Activated CD8-positive, alpha-beta T cell treated with anti-CD3 and anti-CD28 coated beads for 36 hours (primary cell): ENCODE measurements at regions not wholly inside any gene's neighbourhood (a gene's known extent, or its start where the extent isn't known, plus 50 kb on each side); places are given as distances from the start of the nearest gene placed in this dataset.

Experiments
- ATAC-seq: fragments of 200-7000 bp; cut with Tn5 transposase; one replicate; pipeline ENCODE4 v1.10.0; 2021; ENCODE audit warnings: mild to moderate bottlenecking, moderate library complexity
- CTCF ChIA-PET: fragments of 350-600 bp; sonication (Branson Sonifier 250); formaldehyde crosslinking; loops from one replicate; lab custom pipeline; 2021; ENCODE audit warnings: antibody characterized with exemption; lab: Charles Lee
- POLR2A ChIA-PET: fragments of 350-600 bp; sonication (Branson Sonifier 250); formaldehyde crosslinking; loops from one replicate; lab custom pipeline; 2021; ENCODE audit warnings: antibody characterized with exemption; lab: Charles Lee
- DNase-seq: peaks from one replicate; pipeline ENCODE4 v3.0.0-alpha.2; 2020
- H3K27ac Mint-ChIP-seq: one replicate; pipeline ENCODE4 v1.8.0; 2021; ENCODE audit warnings: mild to moderate bottlenecking, mixed read lengths
- H3K27me3 Mint-ChIP-seq: one replicate; pipeline ENCODE4 v1.8.0; 2021; ENCODE audit warnings: mixed read lengths
- H3K36me3 Mint-ChIP-seq: one replicate; pipeline ENCODE4 v1.8.0; 2021; ENCODE audit warnings: low read depth, mixed read lengths
- H3K4me1 Mint-ChIP-seq: one replicate; pipeline ENCODE4 v1.8.0; 2021; ENCODE audit warnings: low read depth, mixed read lengths
- H3K4me3 Mint-ChIP-seq: one replicate; pipeline ENCODE4 v1.8.0; 2021; ENCODE audit warnings: mild to moderate bottlenecking, moderate library complexity, mixed read lengths
- H3K9me3 Mint-ChIP-seq: one replicate; pipeline ENCODE4 v1.8.0; 2021; ENCODE audit warnings: mixed read lengths
- CTCF ChIP-seq: fragments of 200-600 bp; IDR thresholded peaks from one replicate; pipeline ENCODE4 v1.8.0; 2022; ENCODE audit warnings: antibody characterized with exemption, mild to moderate bottlenecking
- intact Hi-C: fragments of 100-400 bp; cut with micrococcal nuclease; formaldehyde crosslinking; loops from one replicate; pipeline ENCODE4 v1.10.0; 2022

DNA sequence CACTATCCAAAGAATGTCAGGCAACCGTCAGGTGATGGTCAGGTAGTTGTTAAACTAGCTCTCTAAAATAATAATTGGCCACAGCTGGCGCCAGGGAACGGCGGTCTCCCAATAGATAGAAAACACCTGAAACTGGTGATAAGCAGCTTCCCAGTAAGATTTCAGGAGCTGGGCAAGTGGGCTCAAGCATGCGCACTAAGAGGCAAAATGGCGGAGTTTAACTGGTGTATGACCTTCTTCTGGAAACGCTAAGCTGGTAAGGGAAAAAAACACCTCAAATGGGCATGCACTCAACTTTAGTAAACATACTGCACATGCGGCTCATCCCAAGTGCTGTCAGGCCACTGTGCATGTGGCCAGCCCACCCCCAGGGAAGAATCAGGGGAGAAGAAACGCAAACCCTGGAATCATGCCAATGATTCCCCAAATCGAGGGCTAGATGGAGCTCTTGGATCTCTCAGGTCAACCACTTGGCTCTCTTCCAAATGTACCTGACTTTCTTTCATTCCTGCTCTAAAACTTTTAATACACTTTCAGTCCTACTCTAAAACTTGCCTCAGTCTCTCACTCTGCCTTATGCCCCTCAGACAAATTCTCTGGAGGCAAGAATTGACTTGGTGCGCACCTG is 195.0 kb downstream of the ZNF621 start:
- intact Hi-C loops, result no loop called here
- Mint-ChIP-seq H3K27me3 (peaks cover 7% of the 10 kb centered on the region), H3K4me1 (no peaks in the 10 kb centered on the region), H3K9me3 (no peaks in the 10 kb centered on the region), H3K4me3 (no peak overlapping the region), H3K36me3 (no peaks in the 10 kb centered on the region), H3K27ac (no peak overlapping the region)
- ATAC-seq (no peak), DNase-seq (no peak)
- POLR2A ChIA-PET, result no interaction called here
- CTCF ChIA-PET, result interaction anchor here (1.2 kb wide), 2 partner anchors 11 to 136 kb away, joined by 3 read pairs; no protein-coding TSS in a partner anchor
- no peak for TF ChIP-seq CTCF

GRCh38 chr3:40720341-40720740 is 195.6 kb downstream of the ZNF621 start:
- ATAC-seq, result no peak
- Mint-ChIP-seq H3K27ac (no peak overlapping the region), H3K36me3 (no peaks in the 10 kb centered on the region), H3K9me3 (no peaks in the 10 kb centered on the region), H3K4me3 (no peak overlapping the region), H3K4me1 (no peaks in the 10 kb centered on the region), H3K27me3 (peaks cover 2% of the 10 kb centered on the region)
- TF ChIP-seq CTCF, result no peak
- no peak for DNase-seq
- ChIA-PET CTCF (interaction anchor here (1.2 kb wide), 1 partner anchor 11 kb away, joined by 3 read pairs; no protein-coding TSS in a partner anchor), POLR2A (no interaction called here)
- intact Hi-C loops, result no loop called here

- Mint-ChIP-seq H3K9me3 (no peaks in the 10 kb centered on the region), H3K36me3 (no peaks in the 10 kb centered on the region), H3K4me1 (no peaks in the 10 kb centered on the region), H3K27me3 (peaks cover 2% of the 10 kb centered on the region), H3K4me3 (no peak overlapping the region), H3K27ac (no peak overlapping the region)
- POLR2A ChIA-PET, result no interaction called here
- intact Hi-C loops, result no loop called here
- ATAC-seq (no peak), DNase-seq (no peak)
- CTCF ChIA-PET, result no interaction called here
- TF ChIP-seq CTCF, result no peak
These were observed 196.1 kb downstream of the ZNF621 start for GRCh38 chr3:40720863-40721262.

GRCh38 chr3:40723083-40723660 is 198.4 kb downstream of the ZNF621 start:
- H3K27me3 Mint-ChIP-seq, result peaks cover 3% of the 10 kb centered on the region
- no peak for TF ChIP-seq CTCF
- H3K9me3 Mint-ChIP-seq, result no peaks in the 10 kb centered on the region
- H3K4me1 Mint-ChIP-seq, result no peaks in the 10 kb centered on the region
- ChIA-PET POLR2A (no interaction called here), CTCF (no interaction called here)
- no peak overlapping the region for H3K27ac Mint-ChIP-seq
- intact Hi-C loops, result no loop called here
- no peak overlapping the region for H3K4me3 Mint-ChIP-seq
- DNase-seq (no peak), ATAC-seq (no peak)
- no peaks in the 10 kb centered on the region for H3K36me3 Mint-ChIP-seq

GRCh38 chr3:40725031-40725430 is 200.3 kb downstream of the ZNF621 start:
- intact Hi-C loops, result no loop called here
- peaks cover 6% of the 10 kb centered on the region for H3K27me3 Mint-ChIP-seq
- no peak overlapping the region for H3K4me3 Mint-ChIP-seq
- ATAC-seq, result no peak
- DNase-seq, result no peak
- TF ChIP-seq CTCF, result no peak
- no peaks in the 10 kb centered on the region for H3K36me3 Mint-ChIP-seq
- ChIA-PET POLR2A (no interaction called here), CTCF (no interaction called here)
- no peaks in the 10 kb centered on the region for H3K4me1 Mint-ChIP-seq
- H3K27ac Mint-ChIP-seq, result no peak overlapping the region
- peaks cover 11% of the 10 kb centered on the region for H3K9me3 Mint-ChIP-seq
